ENCODE measurements at regions not wholly inside any gene's neighbourhood (a gene's known extent, or its start where the extent isn't known, plus 50 kb on each side); places are given as distances from the start of the nearest gene placed in this dataset.

DNA sequence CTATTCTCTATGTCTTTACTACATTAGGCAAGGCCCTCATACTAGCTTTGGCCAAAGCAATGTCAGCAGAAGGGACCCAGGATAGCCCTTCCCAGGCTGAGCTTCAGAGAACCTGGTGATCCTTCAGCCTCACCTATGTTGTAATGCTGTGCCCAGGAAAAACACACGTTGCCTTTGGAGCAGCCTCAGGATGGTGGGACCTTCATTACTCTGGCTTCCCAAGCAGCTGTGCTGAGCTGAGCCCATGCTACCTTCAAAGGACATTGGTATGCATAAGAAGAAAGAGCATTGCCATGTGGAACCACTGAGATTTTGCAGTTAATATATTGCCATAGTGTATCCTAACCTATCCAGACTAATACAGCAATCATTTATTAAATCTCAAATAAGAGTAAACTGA lies 756.4 kb upstream of the ID2 start:
- TF ChIP-seq, protein P1, sequence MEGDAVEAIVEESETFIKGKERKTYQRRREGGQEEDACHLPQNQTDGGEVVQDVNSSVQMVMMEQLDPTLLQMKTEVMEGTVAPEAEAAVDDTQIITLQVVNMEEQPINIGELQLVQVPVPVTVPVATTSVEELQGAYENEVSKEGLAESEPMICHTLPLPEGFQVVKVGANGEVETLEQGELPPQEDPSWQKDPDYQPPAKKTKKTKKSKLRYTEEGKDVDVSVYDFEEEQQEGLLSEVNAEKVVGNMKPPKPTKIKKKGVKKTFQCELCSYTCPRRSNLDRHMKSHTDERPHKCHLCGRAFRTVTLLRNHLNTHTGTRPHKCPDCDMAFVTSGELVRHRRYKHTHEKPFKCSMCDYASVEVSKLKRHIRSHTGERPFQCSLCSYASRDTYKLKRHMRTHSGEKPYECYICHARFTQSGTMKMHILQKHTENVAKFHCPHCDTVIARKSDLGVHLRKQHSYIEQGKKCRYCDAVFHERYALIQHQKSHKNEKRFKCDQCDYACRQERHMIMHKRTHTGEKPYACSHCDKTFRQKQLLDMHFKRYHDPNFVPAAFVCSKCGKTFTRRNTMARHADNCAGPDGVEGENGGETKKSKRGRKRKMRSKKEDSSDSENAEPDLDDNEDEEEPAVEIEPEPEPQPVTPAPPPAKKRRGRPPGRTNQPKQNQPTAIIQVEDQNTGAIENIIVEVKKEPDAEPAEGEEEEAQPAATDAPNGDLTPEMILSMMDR (tag by site-specific recombination; IDR thresholded peaks at IDR 0.05): no peak
- TF ChIP-seq, protein P2, sequence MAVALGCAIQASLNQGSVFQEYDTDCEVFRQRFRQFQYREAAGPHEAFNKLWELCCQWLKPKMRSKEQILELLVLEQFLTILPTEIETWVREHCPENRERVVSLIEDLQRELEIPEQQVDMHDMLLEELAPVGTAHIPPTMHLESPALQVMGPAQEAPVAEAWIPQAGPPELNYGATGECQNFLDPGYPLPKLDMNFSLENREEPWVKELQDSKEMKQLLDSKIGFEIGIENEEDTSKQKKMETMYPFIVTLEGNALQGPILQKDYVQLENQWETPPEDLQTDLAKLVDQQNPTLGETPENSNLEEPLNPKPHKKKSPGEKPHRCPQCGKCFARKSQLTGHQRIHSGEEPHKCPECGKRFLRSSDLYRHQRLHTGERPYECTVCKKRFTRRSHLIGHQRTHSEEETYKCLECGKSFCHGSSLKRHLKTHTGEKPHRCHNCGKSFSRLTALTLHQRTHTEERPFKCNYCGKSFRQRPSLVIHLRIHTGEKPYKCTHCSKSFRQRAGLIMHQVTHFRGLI (tag by site-specific recombination; IDR thresholded peaks at IDR 0.05): no peak
- TF ChIP-seq ZNF133 (tag by site-specific recombination; IDR thresholded peaks at IDR 0.05): no peak
- no peak for TF ChIP-seq PRDM1 (tag by site-specific recombination; IDR thresholded peaks at IDR 0.05)
- no peak for TF ChIP-seq SCRT1 (tag by site-specific recombination; IDR thresholded peaks at IDR 0.05; ENCODE audit: borderline replicate concordance)
- TF ChIP-seq ZNF514 (tag by site-specific recombination; IDR thresholded peaks at IDR 0.05): no peak
- TF ChIP-seq BCL11A (tag by site-specific recombination; IDR thresholded peaks at IDR 0.05; ENCODE audit: low read depth): no peak
- TF ChIP-seq ZNF510 (tag by site-specific recombination; IDR thresholded peaks at IDR 0.05; ENCODE audit: insufficient replicate concordance): no peak
- TF ChIP-seq, protein P3, sequence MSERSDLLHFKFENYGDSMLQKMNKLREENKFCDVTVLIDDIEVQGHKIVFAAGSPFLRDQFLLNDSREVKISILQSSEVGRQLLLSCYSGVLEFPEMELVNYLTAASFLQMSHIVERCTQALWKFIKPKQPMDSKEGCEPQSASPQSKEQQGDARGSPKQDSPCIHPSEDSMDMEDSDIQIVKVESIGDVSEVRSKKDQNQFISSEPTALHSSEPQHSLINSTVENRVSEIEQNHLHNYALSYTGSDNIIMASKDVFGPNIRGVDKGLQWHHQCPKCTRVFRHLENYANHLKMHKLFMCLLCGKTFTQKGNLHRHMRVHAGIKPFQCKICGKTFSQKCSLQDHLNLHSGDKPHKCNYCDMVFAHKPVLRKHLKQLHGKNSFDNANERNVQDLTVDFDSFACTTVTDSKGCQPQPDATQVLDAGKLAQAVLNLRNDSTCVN (tag by site-specific recombination; optimal IDR thresholded peaks at IDR 0.05): no peak
- TF ChIP-seq, protein P4, sequence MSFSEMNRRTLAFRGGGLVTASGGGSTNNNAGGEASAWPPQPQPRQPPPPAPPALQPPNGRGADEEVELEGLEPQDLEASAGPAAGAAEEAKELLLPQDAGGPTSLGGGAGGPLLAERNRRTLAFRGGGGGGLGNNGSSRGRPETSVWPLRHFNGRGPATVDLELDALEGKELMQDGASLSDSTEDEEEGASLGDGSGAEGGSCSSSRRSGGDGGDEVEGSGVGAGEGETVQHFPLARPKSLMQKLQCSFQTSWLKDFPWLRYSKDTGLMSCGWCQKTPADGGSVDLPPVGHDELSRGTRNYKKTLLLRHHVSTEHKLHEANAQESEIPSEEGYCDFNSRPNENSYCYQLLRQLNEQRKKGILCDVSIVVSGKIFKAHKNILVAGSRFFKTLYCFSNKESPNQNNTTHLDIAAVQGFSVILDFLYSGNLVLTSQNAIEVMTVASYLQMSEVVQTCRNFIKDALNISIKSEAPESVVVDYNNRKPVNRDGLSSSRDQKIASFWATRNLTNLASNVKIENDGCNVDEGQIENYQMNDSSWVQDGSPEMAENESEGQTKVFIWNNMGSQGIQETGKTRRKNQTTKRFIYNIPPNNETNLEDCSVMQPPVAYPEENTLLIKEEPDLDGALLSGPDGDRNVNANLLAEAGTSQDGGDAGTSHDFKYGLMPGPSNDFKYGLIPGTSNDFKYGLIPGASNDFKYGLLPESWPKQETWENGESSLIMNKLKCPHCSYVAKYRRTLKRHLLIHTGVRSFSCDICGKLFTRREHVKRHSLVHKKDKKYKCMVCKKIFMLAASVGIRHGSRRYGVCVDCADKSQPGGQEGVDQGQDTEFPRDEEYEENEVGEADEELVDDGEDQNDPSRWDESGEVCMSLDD (tag by site-specific recombination; IDR thresholded peaks at IDR 0.05): no peak
- TF ChIP-seq YY1 (tag by site-specific recombination; IDR thresholded peaks at IDR 0.05): no peak
- TF ChIP-seq, protein P5, sequence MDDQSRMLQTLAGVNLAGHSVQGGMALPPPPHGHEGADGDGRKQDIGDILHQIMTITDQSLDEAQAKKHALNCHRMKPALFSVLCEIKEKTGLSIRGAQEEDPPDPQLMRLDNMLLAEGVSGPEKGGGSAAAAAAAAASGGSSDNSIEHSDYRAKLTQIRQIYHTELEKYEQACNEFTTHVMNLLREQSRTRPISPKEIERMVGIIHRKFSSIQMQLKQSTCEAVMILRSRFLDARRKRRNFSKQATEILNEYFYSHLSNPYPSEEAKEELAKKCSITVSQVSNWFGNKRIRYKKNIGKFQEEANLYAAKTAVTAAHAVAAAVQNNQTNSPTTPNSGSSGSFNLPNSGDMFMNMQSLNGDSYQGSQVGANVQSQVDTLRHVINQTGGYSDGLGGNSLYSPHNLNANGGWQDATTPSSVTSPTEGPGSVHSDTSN (CRISPR knock-in tag; IDR thresholded peaks at IDR 0.05): no peak
